Stimulated activated CD4-positive, alpha-beta T cell treated with anti-CD3 and anti-CD28 coated beads, Interleukin-12 subunit alpha, Interleukin-12 subunit beta, amount 100 ng/mL, for 48 hours (primary cell): ENCODE measurements at regions not wholly inside any gene's neighbourhood (a gene's known extent, or its start where the extent isn't known, plus 50 kb on each side); places are given as distances from the start of the nearest gene placed in this dataset.

Experiments
- DNase-seq, 3 donors: peaks; one replicate each; pipeline ENCODE4 v3.0.0-alpha.2; 2020; ENCODE audit warnings: low read depth in 2 of 3, low spot score in 1 of 3

GRCh38 chr4:111639120-111639690 is 506.0 kb upstream of the FAM241A start:
- no peak for DNase-seq

DNA sequence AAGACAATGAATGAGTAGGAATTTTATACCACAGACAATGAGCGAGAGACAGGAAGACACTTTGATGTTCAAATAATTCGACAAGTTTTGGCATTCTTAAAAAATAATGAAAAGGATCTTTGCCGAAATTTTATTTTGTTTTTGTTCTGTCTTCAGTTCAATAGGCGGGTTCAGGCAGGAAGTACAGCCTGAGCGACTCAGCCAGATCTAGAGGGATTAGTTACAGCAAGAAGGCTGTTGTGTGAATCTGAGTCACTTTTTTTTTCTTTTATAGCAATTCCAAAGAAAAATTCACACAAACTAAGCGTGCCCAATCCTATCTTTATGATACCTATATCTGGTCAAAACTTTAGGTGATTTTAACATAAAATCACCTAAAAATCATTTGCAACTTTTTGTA is 505.4 kb upstream of the FAM241A start:
- DNase-seq = no peak

DNA sequence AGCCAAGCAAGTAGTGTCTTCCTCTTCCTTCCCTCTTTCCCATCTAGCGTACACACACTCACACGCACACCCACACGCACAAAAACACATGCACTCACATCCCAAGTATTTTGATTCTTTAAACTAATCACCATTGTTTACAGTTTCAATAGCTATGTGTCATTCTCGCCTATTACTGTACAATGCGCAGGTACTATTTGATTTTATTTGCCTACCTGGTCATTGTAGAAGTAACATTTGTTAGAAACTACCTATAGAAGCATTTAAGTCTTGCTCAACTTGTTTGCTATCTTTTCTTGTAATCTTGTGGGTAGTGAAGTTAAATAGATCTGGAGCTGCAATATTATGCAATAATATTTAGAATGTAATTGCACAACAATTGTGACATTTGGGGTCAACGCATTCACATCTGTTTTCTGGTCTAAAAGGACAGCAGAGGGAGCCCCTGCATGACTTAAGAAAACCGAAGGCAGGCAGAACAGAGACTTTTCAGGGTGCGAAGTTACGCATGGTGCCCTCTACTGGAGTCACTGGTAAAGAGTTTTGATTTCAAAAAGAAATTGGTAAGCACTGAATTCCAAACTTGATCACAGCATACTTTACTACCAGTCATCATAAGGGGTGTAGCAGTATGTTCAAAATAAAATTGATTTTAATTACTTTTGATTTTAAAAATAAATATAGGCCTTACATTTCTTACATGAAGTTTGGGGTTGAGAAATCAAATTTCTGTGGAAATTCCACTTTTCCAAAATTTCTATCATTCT is 503.3 kb upstream of the FAM241A start:
- DNase-seq = peak in 1 of 3 donors; percentile 2

- no peak for DNase-seq
Measured at GRCh38 chr4:111648056-111648455, 497.2 kb upstream of the FAM241A start.

DNA sequence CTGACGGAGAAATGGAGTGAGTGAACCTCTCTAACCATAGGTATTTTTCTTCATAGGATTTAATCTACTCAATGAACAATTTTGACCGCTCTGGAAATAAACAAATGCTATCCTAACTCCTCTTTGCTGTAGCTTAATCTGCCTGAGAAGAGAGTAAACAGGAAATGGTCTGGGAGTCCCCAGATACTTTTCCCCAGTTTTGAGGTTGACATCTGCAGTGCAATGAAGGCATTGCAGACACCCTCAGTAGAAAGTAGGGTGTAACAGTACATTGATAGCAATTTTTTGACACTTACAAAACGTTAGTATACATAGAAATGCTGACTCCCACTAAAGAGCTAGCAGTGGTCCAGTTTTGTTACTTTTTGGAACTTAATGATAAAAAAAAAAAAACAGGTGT is 495.9 kb upstream of the FAM241A start:
- no peak for DNase-seq

DNA sequence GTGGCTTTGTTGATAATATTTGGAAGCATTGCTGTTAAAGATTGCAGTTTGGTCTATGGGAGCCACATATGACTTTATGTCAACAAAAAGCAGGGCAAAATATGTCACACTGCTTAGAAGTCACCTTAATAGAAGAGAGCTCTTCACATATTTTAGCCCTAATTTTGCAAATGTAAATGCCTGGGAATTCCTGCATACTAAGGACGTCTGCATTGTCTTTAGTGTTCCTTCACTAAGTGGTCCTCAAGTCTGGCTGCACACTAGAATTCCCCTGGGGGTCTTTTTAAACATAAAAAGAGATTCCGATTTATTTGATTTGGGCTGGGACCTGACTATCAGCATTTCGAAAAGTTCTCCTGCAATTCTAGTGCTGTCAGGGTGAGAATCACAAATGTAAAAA is 495.1 kb upstream of the FAM241A start:
- DNase-seq = no peak

- DNase-seq = no peak
Measured at GRCh38 chr4:111650674-111651086, 494.6 kb upstream of the FAM241A start.

DNA sequence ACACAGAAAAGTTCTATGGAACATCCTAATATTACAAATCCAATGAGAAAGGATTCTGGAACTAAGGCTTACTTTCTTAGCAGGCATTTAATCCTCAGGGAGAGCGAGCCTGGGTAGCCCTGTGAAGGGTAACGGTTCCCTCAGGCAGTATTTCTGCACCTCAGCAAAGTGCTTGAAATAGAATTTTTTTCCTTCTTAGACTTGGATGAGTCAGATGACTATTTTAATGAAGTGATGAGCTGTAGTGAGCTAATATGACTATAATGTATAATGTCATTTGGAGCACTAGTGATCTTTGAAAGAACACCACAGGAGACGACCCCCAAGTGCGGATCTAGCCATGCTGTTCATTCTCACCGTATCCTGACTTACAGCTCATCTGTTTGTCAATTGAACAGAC is 493.0 kb upstream of the FAM241A start:
- no peak for DNase-seq

DNA sequence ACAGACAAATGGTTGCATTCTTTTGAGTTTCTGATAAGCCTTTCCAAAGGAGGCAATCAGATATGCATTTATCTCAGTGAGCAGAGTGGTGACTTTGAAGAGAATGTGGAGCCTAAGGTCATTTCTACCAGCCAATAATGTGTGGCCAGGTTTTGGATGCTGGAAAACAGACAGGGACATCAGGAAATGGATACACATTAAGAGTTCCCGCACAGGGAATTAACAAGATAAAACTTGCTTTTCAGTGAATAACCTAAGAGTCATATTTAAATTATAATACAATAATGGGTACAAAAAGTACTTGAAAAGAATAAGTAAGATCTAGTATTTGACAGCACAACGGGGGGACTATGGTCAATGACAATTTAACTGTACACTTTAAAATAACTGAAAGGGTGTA is 492.3 kb upstream of the FAM241A start:
- no peak for DNase-seq

DNA sequence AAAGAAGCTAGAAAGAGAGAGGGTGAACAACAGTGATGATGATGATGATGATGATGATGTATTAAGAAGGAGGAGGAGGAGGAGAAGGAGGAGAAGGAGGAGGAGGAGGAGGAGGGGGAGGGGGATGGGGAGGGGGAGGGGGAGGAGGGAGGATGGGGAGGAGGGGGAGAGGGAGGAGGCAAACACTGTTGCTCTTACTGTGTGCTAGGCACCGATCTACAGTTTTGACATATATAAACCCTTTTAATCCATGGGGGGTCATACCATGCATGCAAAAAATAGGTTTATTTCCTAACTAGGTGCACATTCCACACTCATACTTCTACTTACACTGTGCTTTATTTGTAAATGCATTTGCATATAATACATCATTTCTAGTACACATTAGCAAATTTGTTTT is 482.8 kb upstream of the FAM241A start:
- DNase-seq = no peak

DNA sequence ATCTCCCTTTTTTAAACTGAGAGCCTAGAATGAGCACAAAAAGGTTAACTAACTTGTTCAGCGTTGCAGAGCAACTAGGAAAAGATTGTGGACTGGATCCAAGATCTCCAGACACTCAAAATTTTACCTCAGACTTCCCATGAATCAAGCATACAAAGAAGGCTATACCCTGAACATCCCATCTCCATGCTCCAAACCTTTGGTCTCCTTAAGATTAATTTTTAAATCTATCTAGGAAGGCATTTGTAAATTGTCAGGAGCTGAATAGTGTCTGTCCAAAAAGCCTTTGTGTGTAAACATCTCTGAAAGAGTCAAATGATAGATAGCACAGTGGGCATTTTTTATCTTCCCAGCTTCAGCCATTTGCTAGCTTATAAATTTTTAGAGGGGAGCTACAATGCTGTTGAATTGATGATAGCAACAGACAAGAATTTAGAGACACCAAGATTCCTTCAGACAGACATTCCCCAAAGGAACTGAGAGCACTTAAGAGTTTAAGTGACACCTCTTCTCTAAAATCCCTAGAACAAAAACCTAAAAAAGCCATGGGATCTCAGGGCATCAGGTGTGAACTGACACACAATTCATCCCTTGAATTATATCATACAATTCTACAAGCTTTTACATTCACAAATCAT is 480.8 kb upstream of the FAM241A start:
- no peak for DNase-seq

GRCh38 chr4:111666826-111667360 is 478.4 kb upstream of the FAM241A start:
- no peak for DNase-seq

GRCh38 chr4:111671756-111672155 is 473.5 kb upstream of the FAM241A start:
- no peak for DNase-seq

DNA sequence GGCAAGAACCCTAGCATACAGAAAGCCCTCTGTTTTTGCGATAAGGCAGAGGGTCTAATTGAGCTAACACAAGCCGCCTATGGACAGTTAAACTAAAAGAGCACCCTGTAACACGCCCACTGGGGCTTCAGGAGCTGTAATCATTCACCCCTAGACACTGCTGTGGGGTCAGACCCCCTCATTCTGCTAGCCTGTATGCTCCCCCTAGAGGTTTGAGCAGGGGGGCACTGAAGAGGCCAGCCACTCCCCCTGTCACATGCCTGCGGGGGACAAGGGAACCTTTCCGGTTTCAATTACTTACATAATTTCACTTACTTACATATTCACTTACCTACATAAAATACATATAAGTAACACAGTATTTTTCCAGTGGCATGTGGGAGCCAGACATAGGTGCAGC is 469.5 kb upstream of the FAM241A start:
- DNase-seq = no peak

- no peak for DNase-seq
Measured at GRCh38 chr4:111676533-111676932, 468.7 kb upstream of the FAM241A start.

DNA sequence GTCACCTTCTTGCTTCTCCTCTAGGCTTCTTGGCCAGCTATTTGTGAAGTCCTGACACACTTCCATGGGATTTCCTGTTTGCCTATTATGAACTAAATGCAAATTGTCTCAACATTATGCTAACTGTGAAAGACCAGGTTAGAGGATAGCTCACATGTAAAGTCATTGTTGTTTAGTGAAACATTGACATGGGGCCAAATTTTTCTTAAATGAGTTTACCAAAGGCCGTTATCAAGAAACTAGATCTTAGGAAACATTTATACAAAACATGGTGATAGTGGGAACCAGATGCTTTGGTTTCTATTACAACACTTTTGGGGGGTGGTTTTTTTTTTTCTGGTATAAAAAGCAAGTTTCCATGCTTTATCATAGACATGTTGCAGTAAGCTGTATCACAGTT is 466.8 kb upstream of the FAM241A start:
- DNase-seq = no peak

DNA sequence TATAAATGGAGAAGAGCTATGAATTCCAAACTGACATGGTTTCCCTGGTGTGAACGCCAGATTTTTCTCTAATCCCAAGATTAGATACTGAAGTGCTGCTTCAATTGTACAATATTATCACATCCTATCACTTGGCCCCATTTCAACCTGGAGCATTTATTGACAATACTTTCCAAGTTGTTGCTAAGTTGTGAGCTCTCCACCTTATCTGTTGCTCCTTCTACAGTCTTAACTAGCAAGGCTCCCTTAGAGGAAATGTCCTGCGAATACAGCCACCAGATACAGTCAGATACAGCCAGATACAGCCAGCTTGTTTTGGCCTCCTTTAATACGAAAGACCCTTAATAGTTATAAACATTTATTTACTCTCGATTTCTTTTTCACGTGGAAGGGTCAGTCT is 466.3 kb upstream of the FAM241A start:
- DNase-seq = no peak

DNA sequence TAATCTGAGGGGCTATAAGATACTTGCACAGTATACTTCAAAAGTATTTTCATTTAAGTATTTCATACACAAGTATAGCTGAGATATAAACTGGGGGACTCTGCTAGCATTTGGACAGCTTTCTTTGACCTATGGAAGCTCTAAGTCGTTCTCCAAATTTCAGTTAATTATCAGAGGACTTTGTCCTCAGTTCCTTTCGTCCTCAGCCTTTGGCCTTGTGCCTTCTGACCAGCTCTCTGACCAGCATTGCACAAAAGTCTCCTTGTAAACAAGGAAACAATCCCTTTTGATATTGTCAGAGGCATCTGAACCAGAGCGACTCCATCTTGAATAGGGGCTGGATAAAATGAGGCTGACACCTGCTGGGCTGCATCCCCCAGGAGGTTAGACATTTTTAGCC is 464.0 kb upstream of the FAM241A start:
- DNase-seq = no peak

DNA sequence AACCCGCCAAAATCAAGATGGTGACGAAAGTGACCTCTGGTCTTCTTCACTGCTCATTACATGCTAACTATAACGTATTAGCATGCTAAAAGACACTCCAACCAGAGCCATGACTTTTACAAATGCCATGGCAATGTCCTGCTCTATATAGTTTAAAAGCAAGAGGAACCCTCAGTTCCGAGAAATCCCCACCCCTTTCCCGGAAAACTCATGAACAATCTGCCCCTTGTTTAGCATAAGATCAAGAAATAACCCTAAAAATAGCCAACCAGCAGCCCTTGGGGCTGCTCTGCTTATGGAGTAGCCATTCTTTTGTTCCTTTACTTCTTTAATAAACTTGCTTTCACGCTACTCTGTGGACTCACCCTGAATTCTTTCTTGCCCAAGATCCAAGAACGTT is 463.5 kb upstream of the FAM241A start:
- no peak for DNase-seq

- no peak for DNase-seq
Measured at GRCh38 chr4:111685205-111685604, 460.0 kb upstream of the FAM241A start.

- no peak for DNase-seq
Measured at GRCh38 chr4:111689214-111689613, 456.0 kb upstream of the FAM241A start.

DNA sequence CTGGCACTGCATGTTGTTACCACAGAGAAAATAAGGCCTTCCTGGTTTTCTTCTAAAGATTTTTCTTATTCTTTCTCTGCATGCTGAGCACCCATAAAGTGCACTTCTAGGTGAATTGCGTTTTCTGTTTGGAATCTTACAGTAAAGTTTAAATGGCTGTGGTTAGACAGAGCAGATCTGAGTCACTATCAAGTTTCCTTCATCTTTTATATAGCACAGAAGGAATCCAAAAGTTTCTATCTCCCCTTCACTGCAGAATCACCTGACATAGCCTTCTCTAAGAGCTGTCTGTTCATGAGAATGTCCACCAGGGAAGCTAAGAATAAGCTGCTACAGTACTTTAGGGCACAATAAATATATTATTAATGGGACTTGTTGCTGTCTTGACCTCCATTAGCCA is 455.5 kb upstream of the FAM241A start:
- DNase-seq = no peak
